GM06990 (cell line): ENCODE measurements at regions not wholly inside any gene's neighbourhood (a gene's known extent, or its start where the extent isn't known, plus 50 kb on each side); places are given as distances from the start of the nearest gene placed in this dataset.

Experiments used
- DNase-seq: peaks from one replicate; pipeline ENCODE4 v3.0.0-alpha.2; 2011; ENCODE audit not compliant: insufficient read length; ENCODE audit errors: extremely low read depth
- H3K27me3 ChIP-seq: replicated peaks from 2 replicates; pipeline ENCODE4 v1.6.0; 2011; ENCODE audit warnings: low read length; ENCODE audit not compliant: control insufficient read depth, insufficient read depth
- H3K36me3 ChIP-seq: 2 replicates; pipeline ENCODE4 v1.5.1; 2011; ENCODE audit warnings: low read length; ENCODE audit not compliant: control insufficient read depth, insufficient read depth
- H3K4me3 ChIP-seq: replicated peaks from 2 replicates; pipeline ENCODE4 v1.5.1; 2011; ENCODE audit warnings: low read depth, mild to moderate bottlenecking, control low read depth, low read length
- CTCF ChIP-seq: IDR thresholded peaks from 2 replicates; pipeline ENCODE4 v1.5.1; 2011; ENCODE audit warnings: low read length, control low read depth, mild to moderate bottlenecking, inconsistent platforms; ENCODE audit not compliant: insufficient read depth, poor library complexity, severe bottlenecking

DNA sequence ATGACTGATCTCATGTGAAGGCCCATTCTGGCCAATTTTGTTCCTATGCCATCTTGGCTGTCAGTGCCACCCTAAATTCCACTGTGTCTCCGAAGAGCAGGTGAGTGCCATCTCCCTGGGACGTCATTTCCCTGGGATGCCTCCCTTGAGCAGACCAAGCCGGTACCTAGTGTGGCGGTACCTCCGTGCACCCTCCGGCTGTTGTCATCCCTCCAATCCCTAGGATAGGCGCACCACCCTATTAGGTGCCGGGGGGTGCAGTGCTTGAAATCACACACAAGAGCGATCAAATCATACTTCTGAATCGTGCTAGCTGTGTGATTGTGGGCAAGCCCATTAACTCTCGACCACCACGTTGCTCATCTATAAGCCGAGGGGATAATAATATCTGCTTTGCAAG lies 81.8 kb upstream of the GLI2 start:
- Histone ChIP-seq H3K4me3 (no peak overlapping the region), H3K36me3 (no peaks in the 10 kb centered on the region), H3K27me3 (no peaks in the 10 kb centered on the region)
- no peak for DNase-seq
- no peak for TF ChIP-seq CTCF

GRCh38 chr2:120654381-120655134 lies 81.1 kb upstream of the GLI2 start:
- Histone ChIP-seq H3K4me3 (no peak overlapping the region), H3K27me3 (no peaks in the 10 kb centered on the region), H3K36me3 (no peaks in the 10 kb centered on the region)
- DNase-seq: no peak
- TF ChIP-seq CTCF: no peak

- TF ChIP-seq CTCF: no peak
- Histone ChIP-seq H3K27me3 (no peaks in the 10 kb centered on the region; the same call in 1 of the 2 replicates), H3K36me3 (no peaks in the 10 kb centered on the region), H3K4me3 (no peak overlapping the region)
- no peak for DNase-seq
Measured at GRCh38 chr2:120656273-120656950, 79.3 kb upstream of the GLI2 start.

DNA sequence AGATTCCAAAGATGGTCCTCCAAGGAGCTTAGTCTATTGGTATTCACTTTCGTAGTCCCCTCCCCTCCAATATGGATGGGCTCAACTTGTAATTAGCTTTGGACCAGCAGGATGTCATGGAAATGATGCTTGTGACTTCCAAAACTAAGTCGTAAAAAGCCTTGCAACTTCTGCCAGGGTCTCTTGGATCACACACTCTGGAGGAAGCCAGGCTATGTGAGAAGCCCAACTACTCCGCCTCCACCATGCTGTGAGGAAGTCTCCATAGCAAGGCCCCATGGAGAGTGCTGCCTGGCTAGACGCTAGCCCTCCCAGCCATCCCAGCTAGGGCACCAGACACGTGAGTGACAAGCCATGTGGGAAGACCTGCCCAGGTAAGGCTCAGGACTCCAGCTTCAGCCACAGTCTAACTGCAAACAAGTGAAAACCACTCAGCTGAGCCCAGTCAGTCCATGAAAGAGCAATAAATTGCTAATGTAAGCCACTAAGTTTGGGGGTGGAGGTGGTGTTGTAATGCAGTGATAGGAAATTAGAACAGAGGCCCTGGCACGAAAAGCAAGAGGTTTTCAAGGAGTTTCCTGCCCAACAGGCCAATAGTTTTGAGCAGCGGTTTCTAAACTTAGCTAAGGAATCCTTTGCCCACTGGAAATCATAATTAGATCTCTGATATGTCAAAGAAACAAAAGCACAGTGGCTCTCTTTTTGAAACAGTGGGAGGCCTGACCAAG lies 77.5 kb upstream of the GLI2 start:
- no peaks in the 10 kb centered on the region for H3K36me3 ChIP-seq
- no peak overlapping the region for H3K4me3 ChIP-seq
- no peak for DNase-seq
- no peaks in the 10 kb centered on the region; the same call in 1 of the 2 replicates for H3K27me3 ChIP-seq
- TF ChIP-seq CTCF: no peak

DNA sequence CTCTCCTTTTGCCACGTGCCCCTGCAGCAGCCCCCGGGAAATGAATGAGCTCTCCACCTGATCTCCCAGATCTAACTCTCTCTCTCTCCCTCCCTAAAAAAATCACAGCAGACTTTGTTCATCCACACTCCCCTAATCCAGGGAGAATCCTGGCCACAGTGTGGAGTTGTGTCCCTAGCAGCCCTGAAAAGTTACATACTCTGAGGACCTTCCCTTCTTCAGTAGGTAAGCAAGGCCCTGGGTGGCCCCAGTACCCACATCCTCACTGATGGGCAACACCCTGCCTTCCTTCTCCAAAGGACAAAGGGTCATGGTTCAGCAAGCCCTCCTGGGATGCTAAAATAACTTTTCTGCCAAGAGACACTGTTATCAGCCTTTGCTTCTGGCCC lies 76.9 kb upstream of the GLI2 start:
- no peak for DNase-seq
- no peak for TF ChIP-seq CTCF
- Histone ChIP-seq H3K4me3 (no peak overlapping the region), H3K36me3 (no peaks in the 10 kb centered on the region), H3K27me3 (no peaks in the 10 kb centered on the region; the same call in 1 of the 2 replicates)
